Islet precursor cell (in vitro differentiated cells): ENCODE measurements at regions not wholly inside any gene's neighbourhood (a gene's known extent, or its start where the extent isn't known, plus 50 kb on each side); places are given as distances from the start of the nearest gene placed in this dataset.
"Not testable (repeated sequence)": the region's sequence is repeated elsewhere in the genome, so short reads cannot be mapped to it uniquely, and the experiment has no call there.

Experiments used
- DNase-seq: peaks from one replicate; pipeline ENCODE4 v3.0.0-alpha.2; 2018

- DNase-seq, result no peak
Measured at GRCh38 chr1:232335261-232335660, 294.7 kb downstream of the SIPA1L2 start.

- no peak for DNase-seq
Measured at GRCh38 chr1:232334811-232335210, 295.1 kb downstream of the SIPA1L2 start.

GRCh38 chr1:232334246-232334645 lies 295.7 kb downstream of the SIPA1L2 start:
- DNase-seq, result no peak

GRCh38 chr1:232333419-232333767 lies 296.5 kb downstream of the SIPA1L2 start:
- DNase-seq, result no peak

GRCh38 chr1:232332710-232333418 lies 297.1 kb downstream of the SIPA1L2 start:
- not testable (repeated sequence) for DNase-seq

GRCh38 chr1:232329103-232329813 lies 300.7 kb downstream of the SIPA1L2 start:
- DNase-seq, result no peak

GRCh38 chr1:232328486-232329102 lies 301.3 kb downstream of the SIPA1L2 start:
- DNase-seq, result peak; percentile 76

GRCh38 chr1:232327899-232328298 lies 302.0 kb downstream of the SIPA1L2 start:
- DNase-seq, result no peak

GRCh38 chr1:232327269-232327668 lies 302.7 kb downstream of the SIPA1L2 start:
- DNase-seq, result no peak

- DNase-seq, result no peak
Measured at GRCh38 chr1:232322162-232322734, 307.7 kb downstream of the SIPA1L2 start.

- DNase-seq, result no peak
Measured at GRCh38 chr1:232319518-232320210, 310.3 kb downstream of the SIPA1L2 start.

- DNase-seq, result peak; percentile 67
Measured at GRCh38 chr1:232319072-232319471, 310.9 kb downstream of the SIPA1L2 start.

GRCh38 chr1:232318143-232318542 lies 311.8 kb downstream of the SIPA1L2 start:
- DNase-seq, result no peak

- DNase-seq, result no peak
Measured at GRCh38 chr1:232317350-232317749, 312.6 kb downstream of the SIPA1L2 start.

- no peak for DNase-seq
Measured at GRCh38 chr1:232316864-232317263, 313.1 kb downstream of the SIPA1L2 start.

GRCh38 chr1:232313876-232314275 lies 316.1 kb downstream of the SIPA1L2 start:
- DNase-seq, result not testable (repeated sequence)

GRCh38 chr1:232310541-232310940 lies 319.4 kb downstream of the SIPA1L2 start:
- DNase-seq, result no peak

- DNase-seq, result no peak
Measured at GRCh38 chr1:232308616-232309015, 321.3 kb downstream of the SIPA1L2 start.

GRCh38 chr1:232307296-232308017 lies 322.5 kb downstream of the SIPA1L2 start:
- DNase-seq, result no peak

GRCh38 chr1:232306269-232306961 lies 323.5 kb downstream of the SIPA1L2 start:
- DNase-seq, result no peak

- no peak for DNase-seq
Measured at GRCh38 chr1:232305050-232305449, 324.9 kb downstream of the SIPA1L2 start.

GRCh38 chr1:232303222-232303620 lies 326.7 kb downstream of the SIPA1L2 start:
- no peak for DNase-seq
